ENCODE measurements at regions not wholly inside any gene's neighbourhood (a gene's known extent, or its start where the extent isn't known, plus 50 kb on each side); places are given as distances from the start of the nearest gene placed in this dataset.

- no peak overlapping the region for H3K4me3 ChIP-seq (ENCODE audit: control insufficient read depth, low read depth, low read length)
- no peak for DNase-seq (ENCODE audit: low read depth)
- TF ChIP-seq CTCF (IDR thresholded peaks at IDR 0.05; ENCODE audit: control insufficient read depth, insufficient read depth, low read depth, low read length, missing control alignments) = no peak
These were observed 163.1 kb upstream of the TSHZ3 start for GRCh38 chr19:31512181-31512970.

GRCh38 chr19:31513841-31514240 lies 164.6 kb upstream of the TSHZ3 start:
- no peak for DNase-seq (ENCODE audit: low read depth)
- no peak for TF ChIP-seq CTCF (IDR thresholded peaks at IDR 0.05; ENCODE audit: control insufficient read depth, insufficient read depth, low read depth, low read length, missing control alignments)
- no peak overlapping the region for H3K4me3 ChIP-seq (ENCODE audit: control insufficient read depth, low read depth, low read length)

- DNase-seq (ENCODE audit: low read depth) = no peak
- no peak for TF ChIP-seq CTCF (IDR thresholded peaks at IDR 0.05; ENCODE audit: control insufficient read depth, insufficient read depth, low read depth, low read length, missing control alignments)
These were observed 166.7 kb upstream of the TSHZ3 start for GRCh38 chr19:31515931-31516330.

GRCh38 chr19:31516756-31517155 lies 167.5 kb upstream of the TSHZ3 start:
- no peak overlapping the region for H3K4me3 ChIP-seq (ENCODE audit: control insufficient read depth, low read depth, low read length)
- no peak for TF ChIP-seq CTCF (IDR thresholded peaks at IDR 0.05; ENCODE audit: control insufficient read depth, insufficient read depth, low read depth, low read length, missing control alignments)
- DNase-seq (ENCODE audit: low read depth) = no peak

More at GRCh38 chr19:31515931-31516330, 166.7 kb upstream of the TSHZ3 start:
- H3K4me3 ChIP-seq (ENCODE audit: control insufficient read depth, low read depth, low read length) = no peak overlapping the region

GRCh38 chr19:31517224-31518180 lies 168.3 kb upstream of the TSHZ3 start:
- no peak overlapping the region for H3K4me3 ChIP-seq (ENCODE audit: control insufficient read depth, low read depth, low read length)
- no peak for TF ChIP-seq CTCF (IDR thresholded peaks at IDR 0.05; ENCODE audit: control insufficient read depth, insufficient read depth, low read depth, low read length, missing control alignments)
- no peak for DNase-seq (ENCODE audit: low read depth)

GRCh38 chr19:31518216-31519020 lies 169.2 kb upstream of the TSHZ3 start:
- DNase-seq (ENCODE audit: low read depth) = no peak
- TF ChIP-seq CTCF (IDR thresholded peaks at IDR 0.05; ENCODE audit: control insufficient read depth, insufficient read depth, low read depth, low read length, missing control alignments) = no peak
- H3K4me3 ChIP-seq (ENCODE audit: control insufficient read depth, low read depth, low read length) = no peak overlapping the region

Data from AG09309 (cell line).